Myocyte (in vitro differentiated cells): ENCODE measurements at regions not wholly inside any gene's neighbourhood (a gene's known extent, or its start where the extent isn't known, plus 50 kb on each side); places are given as distances from the start of the nearest gene placed in this dataset.

Experiments
- DNase-seq: peaks from one replicate; pipeline ENCODE4 v3.0.0-alpha.2; 2012; ENCODE audit warnings: low read depth

GRCh38 chr2:15803543-15804245, 136.7 kb upstream of the MYCN start:
- no peak for DNase-seq

- DNase-seq = no peak
Observed at GRCh38 chr2:15804246-15804619, 136.1 kb upstream of the MYCN start.

GRCh38 chr2:15804691-15805090, 135.7 kb upstream of the MYCN start:
- DNase-seq = no peak

- DNase-seq = no peak
Observed at GRCh38 chr2:15805206-15805605, 135.1 kb upstream of the MYCN start.

GRCh38 chr2:15805772-15806171, 134.6 kb upstream of the MYCN start:
- DNase-seq = no peak

GRCh38 chr2:15806801-15807417, 133.4 kb upstream of the MYCN start:
- no peak for DNase-seq

- DNase-seq = no peak
Observed at GRCh38 chr2:15807418-15808203, 132.7 kb upstream of the MYCN start.

- no peak for DNase-seq
Observed at GRCh38 chr2:15808204-15808910, 132.0 kb upstream of the MYCN start.

GRCh38 chr2:15808944-15809343, 131.4 kb upstream of the MYCN start:
- DNase-seq = no peak

- no peak for DNase-seq
Observed at GRCh38 chr2:15809404-15809803, 130.9 kb upstream of the MYCN start.

GRCh38 chr2:15810477-15811150, 129.7 kb upstream of the MYCN start:
- no peak for DNase-seq

GRCh38 chr2:15811367-15811766, 129.0 kb upstream of the MYCN start:
- DNase-seq = no peak

- no peak for DNase-seq
Observed at GRCh38 chr2:15812187-15812780, 128.1 kb upstream of the MYCN start.

- no peak for DNase-seq
Observed at GRCh38 chr2:15813481-15814266, 126.7 kb upstream of the MYCN start.

GRCh38 chr2:15814403-15814802, 125.9 kb upstream of the MYCN start:
- no peak for DNase-seq

- DNase-seq = no peak
Observed at GRCh38 chr2:15814946-15815345, 125.4 kb upstream of the MYCN start.

GRCh38 chr2:15816226-15816625, 124.1 kb upstream of the MYCN start:
- DNase-seq = no peak

- DNase-seq = no peak
Observed at GRCh38 chr2:15816674-15817406, 123.5 kb upstream of the MYCN start.

- no peak for DNase-seq
Observed at GRCh38 chr2:15817748-15818147, 122.6 kb upstream of the MYCN start.
